GM12878 (cell line): ENCODE measurements at regions not wholly inside any gene's neighbourhood (a gene's known extent, or its start where the extent isn't known, plus 50 kb on each side); places are given as distances from the start of the nearest gene placed in this dataset.

Experiments used
- ATAC-seq: fragments of 200-7000 bp; cut with Tn5 transposase; 3 replicates; pipeline ENCODE4 v1.9.1; 2020; ENCODE audit warnings: mild to moderate bottlenecking, moderate library complexity
- BruUV-seq: library from RNA; stranded (reverse); fragments of 400-500 nt; replicated peaks from 2 replicates; lab custom pipeline; 2021; lab: Mats Ljungman, UMichigan
- CTCF ChIA-PET: fragments of 300-600 bp; sonication (Branson Sonifier 250); formaldehyde crosslinking; extraction: SDS; loops from one replicate; lab custom pipeline; 2021; ENCODE audit warnings: inconsistent platforms; lab: Yijun Ruan, JAX
- POLR2A ChIA-PET: fragments of 350-600 bp; formaldehyde crosslinking; extraction: SDS; loops from one replicate; lab custom pipeline; 2021; ENCODE audit warnings: inconsistent platforms; lab: Charles Lee
- RAD21 ChIA-PET: fragments of 300-600 bp; sonication (Branson Sonifier 250); formaldehyde crosslinking; loops from one replicate; lab custom pipeline; 2023; ENCODE audit warnings: antibody characterized with exemption; ENCODE audit not compliant: unreplicated experiment; lab: Charles Lee
- SMC1A ChIA-PET: fragments of 300-600 bp; sonication (Branson Sonifier 250); formaldehyde crosslinking; loops from one replicate; lab custom pipeline; 2023; ENCODE audit not compliant: unreplicated experiment, uncharacterized antibody; lab: Charles Lee
- DNase-seq: peaks from one replicate; pipeline ENCODE4 v3.0.0-alpha.2; 2011; ENCODE audit warnings: low read depth, low spot score
- FAIRE-seq: peaks from 3 replicates; lab custom pipeline; 2011; peaks lifted over from hg19 to GRCh38; lab: Jason Lieb, UNC
- H2AFZ ChIP-seq: 2 replicates; pipeline ENCODE4 v1.6.0; 2011; ENCODE audit warnings: low read depth, low read length, control low read depth; ENCODE audit not compliant: control insufficient read depth
- H3K27ac ChIP-seq: 2 replicates; pipeline ENCODE4 v1.5.1; 2011; ENCODE audit warnings: control low read depth; ENCODE audit not compliant: control insufficient read depth, insufficient read depth
- H3K27me3 ChIP-seq, 2 experiments: replicated peaks in 1 of 2; 2 replicates each; pipeline versions ENCODE4 v1.6.0 to v1.6.1; 2011; ENCODE audit warnings: low read length in 1 of 2; ENCODE audit not compliant: control insufficient read depth in 2 of 2, insufficient read depth in 2 of 2
- H3K36me3 ChIP-seq, 2 experiments: 2 replicates each; pipeline ENCODE4 v1.5.1; 2011; ENCODE audit warnings: low read length in 1 of 2; ENCODE audit not compliant: control insufficient read depth in 2 of 2, insufficient read depth in 2 of 2
- H3K4me1 ChIP-seq: 2 replicates; pipeline ENCODE4 v1.6.1; 2011; ENCODE audit warnings: mild to moderate bottlenecking, low read length, moderate library complexity, mixed read lengths; ENCODE audit not compliant: control insufficient read depth, insufficient read depth
- H3K4me2 ChIP-seq: 2 replicates; pipeline ENCODE4 v1.6.0; 2011; ENCODE audit warnings: control low read depth; ENCODE audit not compliant: control insufficient read depth, insufficient read depth
- H3K4me3 ChIP-seq: fragments of 200-600 bp; sonication (generic); 2 replicates; pipeline ENCODE4 v1.5.1; 2016
- H3K79me2 ChIP-seq: 2 replicates; pipeline ENCODE4 v1.6.0; 2011; ENCODE audit warnings: low read length; ENCODE audit not compliant: control insufficient read depth, insufficient read depth
- H3K9ac ChIP-seq: 2 replicates; pipeline ENCODE4 v1.8.0; 2011; ENCODE audit warnings: low read length, control low read depth, mixed read lengths; ENCODE audit not compliant: control insufficient read depth, insufficient read depth
- H3K9me3 ChIP-seq: replicated peaks from 3 replicates; pipeline ENCODE4 v1.5.1; 2011; ENCODE audit warnings: mild to moderate bottlenecking, low read length; ENCODE audit not compliant: control insufficient read depth, insufficient read depth
- H4K20me1 ChIP-seq: 2 replicates; pipeline ENCODE4 v1.6.0; 2011; ENCODE audit not compliant: control insufficient read depth, insufficient read depth
- GATAD2B ChIP-seq: fragments of 450-650 bp; conservative IDR thresholded peaks from 2 replicates; pipeline ENCODE4 v1.6.1; 2017; ENCODE audit warnings: low read depth, mild to moderate bottlenecking, moderate library complexity
- IKZF1 ChIP-seq: fragments of 450-650 bp; conservative IDR thresholded peaks from 2 replicates; pipeline ENCODE4 v1.6.1; 2017; ENCODE audit warnings: antibody characterized with exemption, mild to moderate bottlenecking
- JUNB ChIP-seq: IDR thresholded peaks from 2 replicates; pipeline ENCODE4 v1.6.1; 2016; ENCODE audit warnings: antibody characterized with exemption, mild to moderate bottlenecking
- KLF5 ChIP-seq: fragments of 450-650 bp; IDR thresholded peaks from 2 replicates; pipeline ENCODE4 v1.6.1; 2014; ENCODE audit warnings: mild to moderate bottlenecking; ENCODE audit not compliant: partially characterized antibody
- NR2C2 ChIP-seq: IDR thresholded peaks from 2 replicates; pipeline ENCODE4 v1.6.1; 2011; ENCODE audit warnings: borderline replicate concordance, low read depth; ENCODE audit not compliant: control insufficient read depth, insufficient read length
- WGBS: methylation state at CpG from one replicate; pipeline ENCODE4 v1.1.6; 2016; ENCODE audit warnings: low lambda C conversion rate; ENCODE audit not compliant: insufficient replicate concordance, insufficient coverage; ENCODE audit errors: missing lambda C conversion rate; 5-methylcytosine and 5-hydroxymethylcytosine counted together
- in situ Hi-C: fragments of 300-500 bp; cut with MboI; formaldehyde crosslinking; loops from 9 replicates; pipeline ENCODE4 v1.14.3; 2018; ENCODE audit warnings: mixed read lengths
- intact Hi-C: fragments of 100-400 bp; cut with micrococcal nuclease; formaldehyde crosslinking; loops from one replicate; pipeline ENCODE4 v1.14.2; 2022; ENCODE audit not compliant: unreplicated experiment
- TF ChIP-seq, protein P1 (sequence below), 3 experiments: IDR thresholded peaks in 2 of 3; conservative IDR thresholded peaks in 1 of 3; 2 replicates each; pipeline ENCODE4 v1.5.1; 2011; ENCODE audit warnings: low read depth in 3 of 3, low read length in 3 of 3, mild to moderate bottlenecking in 3 of 3, control low read depth in 2 of 3, moderate library complexity in 2 of 3, inconsistent platforms in 1 of 3, mixed read lengths in 1 of 3; ENCODE audit not compliant: control insufficient read depth in 2 of 3, insufficient read depth in 1 of 3; ENCODE audit errors: extremely low read depth in 1 of 3

DNA sequence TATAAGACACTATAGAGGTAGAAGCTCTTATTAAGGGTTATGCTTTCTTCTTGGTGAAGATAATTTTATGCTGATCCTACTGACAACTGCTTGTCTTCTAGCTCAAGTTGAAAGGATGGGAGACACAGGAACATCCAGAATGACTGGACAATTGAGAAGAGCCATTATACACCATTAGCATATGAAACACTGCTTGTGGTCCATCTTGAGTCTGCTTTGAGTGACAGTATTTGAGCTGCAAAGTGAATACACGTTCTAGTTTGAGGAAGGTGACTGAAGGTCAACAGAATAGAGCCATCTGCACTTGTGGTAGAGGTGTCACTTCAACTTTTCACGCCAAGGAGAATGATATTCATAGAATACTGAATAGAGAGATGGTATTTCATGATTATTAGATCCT lies 315.4 kb downstream of the MCTP2 start:
- Histone ChIP-seq H3K27ac (no peak overlapping the region), H3K4me2 (no peak overlapping the region), H3K27me3 (no peaks in the 10 kb centered on the region), H3K9ac (no peak overlapping the region), H4K20me1 (no peaks in the 10 kb centered on the region), H3K4me1 (no peaks in the 10 kb centered on the region), H2AFZ (no peak overlapping the region), H3K36me3 (no peaks in the 10 kb centered on the region), H3K4me3 (no peak overlapping the region), H3K79me2 (no peaks in the 10 kb centered on the region), H3K9me3 (no peaks in the 10 kb centered on the region)
- no peak for TF ChIP-seq KLF5
- TF ChIP-seq, protein P1, sequence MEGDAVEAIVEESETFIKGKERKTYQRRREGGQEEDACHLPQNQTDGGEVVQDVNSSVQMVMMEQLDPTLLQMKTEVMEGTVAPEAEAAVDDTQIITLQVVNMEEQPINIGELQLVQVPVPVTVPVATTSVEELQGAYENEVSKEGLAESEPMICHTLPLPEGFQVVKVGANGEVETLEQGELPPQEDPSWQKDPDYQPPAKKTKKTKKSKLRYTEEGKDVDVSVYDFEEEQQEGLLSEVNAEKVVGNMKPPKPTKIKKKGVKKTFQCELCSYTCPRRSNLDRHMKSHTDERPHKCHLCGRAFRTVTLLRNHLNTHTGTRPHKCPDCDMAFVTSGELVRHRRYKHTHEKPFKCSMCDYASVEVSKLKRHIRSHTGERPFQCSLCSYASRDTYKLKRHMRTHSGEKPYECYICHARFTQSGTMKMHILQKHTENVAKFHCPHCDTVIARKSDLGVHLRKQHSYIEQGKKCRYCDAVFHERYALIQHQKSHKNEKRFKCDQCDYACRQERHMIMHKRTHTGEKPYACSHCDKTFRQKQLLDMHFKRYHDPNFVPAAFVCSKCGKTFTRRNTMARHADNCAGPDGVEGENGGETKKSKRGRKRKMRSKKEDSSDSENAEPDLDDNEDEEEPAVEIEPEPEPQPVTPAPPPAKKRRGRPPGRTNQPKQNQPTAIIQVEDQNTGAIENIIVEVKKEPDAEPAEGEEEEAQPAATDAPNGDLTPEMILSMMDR (IDR thresholded peaks at IDR 0.05 in 2 of 3, conservative IDR thresholded peaks at IDR 0.05 in 1 of 3; ENCODE audit: control insufficient read depth in 2 of 3, extremely low read depth in 1 of 3, insufficient read depth in 1 of 3, low read depth in 3 of 3, low read length in 3 of 3) = no peak
- TF ChIP-seq IKZF1 = no peak
- TF ChIP-seq NR2C2 = no peak
- no peak for TF ChIP-seq GATAD2B
- TF ChIP-seq JUNB = no peak
- FAIRE-seq (no peak), ATAC-seq (no peak), DNase-seq (no peak)
- ChIA-PET POLR2A (no interaction called here), SMC1A (interaction anchor here (0.6 to 1.3 kb wide), 4 partner anchors 8 to 76 kb away, joined by 3 to 4 read pairs (median 3); no protein-coding TSS in a partner anchor), RAD21 (no interaction called here), CTCF (interaction anchor here (1.1 to 1.7 kb wide), 2 partner anchors 133 to 383 kb away, joined by 3 to 6 read pairs; no protein-coding TSS in a partner anchor)
- BruUV-seq = no TSS peak
- intact Hi-C loops = no loop called here
- 0% methylated on average over 2 of the region's 2 CpGs for WGBS
- in situ Hi-C loops = no loop called here
